IMR-90 (cell line): ENCODE measurements at regions not wholly inside any gene's neighbourhood (a gene's known extent, or its start where the extent isn't known, plus 50 kb on each side); places are given as distances from the start of the nearest gene placed in this dataset.

Experiments used
- ATAC-seq: fragments of 200-7000 bp; cut with Tn5 transposase; 2 replicates; pipeline ENCODE4 v1.9.1; 2020; ENCODE audit warnings: low read depth, mild to moderate bottlenecking, moderate library complexity
- BruUV-seq: library from RNA; stranded (reverse); fragments of 400-500 nt; replicated peaks from 2 replicates; lab custom pipeline; 2021; lab: Mats Ljungman, UMichigan
- CTCF ChIA-PET: fragments of 300-600 bp; formaldehyde crosslinking; extraction: SDS; loops from one replicate; lab custom pipeline; 2021; ENCODE audit warnings: antibody characterized with exemption; lab: Yijun Ruan, JAX
- POLR2A ChIA-PET: fragments of 300-600 bp; sonication (Branson Sonifier 250); formaldehyde crosslinking; loops from one replicate; lab custom pipeline; 2022; ENCODE audit warnings: antibody characterized with exemption; ENCODE audit not compliant: unreplicated experiment; lab: Charles Lee
- DNase-seq: peaks from one replicate; pipeline ENCODE4 v3.0.0; 2013
- H2AFZ ChIP-seq: replicated peaks from 2 replicates; pipeline ENCODE3; 2013; ENCODE audit warnings: low read length, mild to moderate bottlenecking; ENCODE audit not compliant: poor library complexity
- H2AK5ac ChIP-seq: 2 replicates; pipeline ENCODE4 v1.6.1; 2013; ENCODE audit warnings: low read depth, low read length, inconsistent platforms
- H2AK9ac ChIP-seq: replicated peaks from 2 replicates; pipeline ENCODE3; 2013; ENCODE audit warnings: mild to moderate bottlenecking, low read depth, low read length, moderate library complexity; ENCODE audit not compliant: poor library complexity
- H2BK120ac ChIP-seq: 2 replicates; pipeline ENCODE4 v1.6.1; 2013; ENCODE audit warnings: low read depth, low read length, inconsistent platforms
- H2BK15ac ChIP-seq: 3 replicates; pipeline ENCODE4 v1.6.1; 2013; ENCODE audit warnings: low read depth, low read length, inconsistent platforms
- H2BK20ac ChIP-seq: 2 replicates; pipeline ENCODE4 v1.6.1; 2013; ENCODE audit warnings: low read depth, mild to moderate bottlenecking, inconsistent platforms, low read length, moderate library complexity
- H2BK5ac ChIP-seq: 2 replicates; pipeline ENCODE4 v1.6.1; 2013; ENCODE audit warnings: mild to moderate bottlenecking, low read depth, low read length, inconsistent platforms; ENCODE audit not compliant: poor library complexity, severe bottlenecking
- H3K14ac ChIP-seq: replicated peaks from 2 replicates; pipeline ENCODE4 v1.6.1; 2013; ENCODE audit warnings: low read depth, low read length, inconsistent platforms
- H3K18ac ChIP-seq: 2 replicates; pipeline ENCODE4 v1.6.1; 2013; ENCODE audit warnings: low read depth, low read length, control low read depth
- H3K23ac ChIP-seq: 2 replicates; pipeline ENCODE4 v1.6.1; 2013; ENCODE audit warnings: low read depth, low read length, inconsistent platforms
- H3K27ac ChIP-seq: 2 replicates; pipeline ENCODE4 v1.5.1; 2013; ENCODE audit warnings: mild to moderate bottlenecking, control low read depth, low read length; ENCODE audit not compliant: insufficient read depth
- H3K27me3 ChIP-seq: 2 replicates; pipeline ENCODE4 v1.6.1; 2013; ENCODE audit warnings: low read length; ENCODE audit not compliant: control insufficient read depth, insufficient read depth
- H3K36me3 ChIP-seq: 2 replicates; pipeline ENCODE4 v1.6.1; 2013; ENCODE audit warnings: low read length, mixed read lengths; ENCODE audit not compliant: control insufficient read depth, insufficient read depth
- H3K4ac ChIP-seq: 2 replicates; pipeline ENCODE4 v1.6.1; 2013; ENCODE audit warnings: low read depth, low read length, inconsistent platforms
- H3K4me1 ChIP-seq: 2 replicates; pipeline ENCODE4 v1.6.1; 2013; ENCODE audit warnings: low read length, mixed read lengths; ENCODE audit not compliant: control insufficient read depth, insufficient read depth
- H3K4me2 ChIP-seq: 2 replicates; pipeline ENCODE4 v1.6.1; 2013; ENCODE audit warnings: low read depth, mild to moderate bottlenecking, control low read depth, low read length, moderate library complexity
- H3K4me3 ChIP-seq: 2 replicates; pipeline ENCODE4 v1.5.1; 2013; ENCODE audit warnings: low read depth, mild to moderate bottlenecking, control low read depth, low read length, moderate library complexity; ENCODE audit not compliant: insufficient read depth
- H3K56ac ChIP-seq: 2 replicates; pipeline ENCODE4 v1.6.1; 2013; ENCODE audit warnings: low read length, inconsistent platforms; ENCODE audit not compliant: insufficient read depth; ENCODE audit errors: extremely low read depth
- H3K79me1 ChIP-seq, 2 experiments: 2 replicates each; pipeline ENCODE4 v1.6.1; 2013; ENCODE audit warnings: low read length in 2 of 2, inconsistent platforms in 1 of 2, low read depth in 1 of 2
- H3K9ac ChIP-seq: 2 replicates; pipeline ENCODE4 v1.6.1; 2013; ENCODE audit warnings: low read depth, low read length, control low read depth
- H3K9me1 ChIP-seq: 2 replicates; pipeline ENCODE4 v1.6.1; 2013; ENCODE audit warnings: low read length, inconsistent platforms; ENCODE audit not compliant: insufficient read depth
- H3K9me3 ChIP-seq: 2 replicates; pipeline ENCODE4 v1.6.1; 2013; ENCODE audit warnings: low read length; ENCODE audit not compliant: control insufficient read depth, insufficient read depth
- H4K20me1 ChIP-seq: 2 replicates; pipeline ENCODE4 v1.6.1; 2013; ENCODE audit warnings: low read length, inconsistent platforms; ENCODE audit not compliant: insufficient read depth
- H4K5ac ChIP-seq: 2 replicates; pipeline ENCODE4 v1.6.1; 2013; ENCODE audit warnings: mild to moderate bottlenecking, low read depth, low read length, control low read depth
- H4K8ac ChIP-seq, 2 experiments: 2 replicates each; pipeline ENCODE4 v1.6.1; 2013; ENCODE audit warnings: low read depth in 2 of 2, low read length in 2 of 2, control low read depth in 1 of 2, inconsistent platforms in 1 of 2
- H4K91ac ChIP-seq: 2 replicates; pipeline ENCODE4 v1.6.1; 2013; ENCODE audit warnings: low read depth, low read length, inconsistent platforms; ENCODE audit not compliant: insufficient read depth
- CEBPB ChIP-seq: IDR thresholded peaks from 2 replicates; pipeline ENCODE4 v1.6.1; 2012; ENCODE audit warnings: low read depth, low read length, improper control_type of control experiment
- FOS ChIP-seq: fragments of 150-350 bp; IDR thresholded peaks from 2 replicates; pipeline ENCODE4 v1.6.1; 2016; ENCODE audit warnings: low read depth, low read length
- RAD21 ChIP-seq: IDR thresholded peaks from 2 replicates; pipeline ENCODE4 v1.6.1; 2012; ENCODE audit warnings: low read length, improper control_type of control experiment
- WGBS, 2 experiments: methylation state at CpG; one replicate each; pipeline versions ENCODE4 v1.1.5 to v1.1.7; 2013; ENCODE audit warnings: missing lambda C conversion rate in 2 of 2; ENCODE audit not compliant: insufficient read length in 1 of 2; ENCODE audit errors: extremely low coverage in 2 of 2; 5-methylcytosine and 5-hydroxymethylcytosine counted together
- dilution Hi-C: fragments of 300-500 bp; cut with HindIII; formaldehyde crosslinking; loops from one replicate; pipeline ENCODE4 v1.14.3; 2018; ENCODE audit warnings: low sequenced_read_pairs; ENCODE audit not compliant: unreplicated experiment
- in situ Hi-C: fragments of 300-500 bp; cut with MboI; formaldehyde crosslinking; loops from 3 replicates; pipeline ENCODE4 v1.14.3; 2019; ENCODE audit warnings: low sequenced_read_pairs, inconsistent platforms, mixed read lengths
- intact Hi-C: fragments of 100-400 bp; cut with micrococcal nuclease; formaldehyde crosslinking; loops from 2 replicates; pipeline ENCODE4 v1.10.0; 2022
- TF ChIP-seq, protein P1 (sequence below): fragments of 150-350 bp; IDR thresholded peaks from 2 replicates; pipeline ENCODE4 v1.6.1; 2017; ENCODE audit warnings: mild to moderate bottlenecking, antibody characterized with exemption, low read length, low read depth

DNA sequence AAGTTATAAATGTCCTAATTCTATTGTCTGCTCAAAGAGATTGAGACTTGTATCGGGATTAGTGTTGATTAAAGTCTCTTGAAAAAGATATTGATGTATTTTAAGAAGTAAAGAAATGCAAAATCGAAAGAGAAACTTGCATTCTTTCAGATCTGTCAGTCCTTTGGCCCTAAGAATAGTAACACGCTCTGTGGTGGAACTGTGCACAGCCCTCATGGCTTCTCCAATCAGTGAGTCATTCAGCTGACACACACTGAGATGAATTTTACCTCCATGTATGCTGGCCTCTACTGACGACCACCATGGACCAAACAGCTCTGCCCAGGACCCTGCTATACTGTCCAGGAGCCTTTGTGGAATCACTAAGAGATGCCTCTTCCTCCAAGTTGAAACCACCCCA is 232.4 kb downstream of the ESM1 start:
- H3K4me1 ChIP-seq, result peaks cover 24% of the 10 kb centered on the region
- ATAC-seq (peak; percentile 71), DNase-seq (peak; percentile 79)
- peak overlapping the region; percentile 93 for H3K18ac ChIP-seq
- CTCF ChIA-PET, result no interaction called here
- H2BK15ac ChIP-seq, result peak overlapping the region; percentile 96
- peak overlapping the region; percentile 64 to 94 for H4K8ac ChIP-seq
- H3K56ac ChIP-seq, result peak overlapping the region; percentile 69; the same call in 1 of the 2 replicates
- H3K27me3 ChIP-seq, result no peaks in the 10 kb centered on the region
- H4K20me1 ChIP-seq, result no peaks in the 10 kb centered on the region
- H3K4me3 ChIP-seq, result no peak overlapping the region
- H4K91ac ChIP-seq, result peak overlapping the region; percentile 98
- H2AFZ ChIP-seq, result peak overlapping the region; percentile 55
- peak overlapping the region; percentile 95 for H2AK5ac ChIP-seq
- H3K9me3 ChIP-seq, result no peaks in the 10 kb centered on the region
- no peak for TF ChIP-seq CEBPB
- TF ChIP-seq RAD21, result no peak
- TF ChIP-seq, protein P1, sequence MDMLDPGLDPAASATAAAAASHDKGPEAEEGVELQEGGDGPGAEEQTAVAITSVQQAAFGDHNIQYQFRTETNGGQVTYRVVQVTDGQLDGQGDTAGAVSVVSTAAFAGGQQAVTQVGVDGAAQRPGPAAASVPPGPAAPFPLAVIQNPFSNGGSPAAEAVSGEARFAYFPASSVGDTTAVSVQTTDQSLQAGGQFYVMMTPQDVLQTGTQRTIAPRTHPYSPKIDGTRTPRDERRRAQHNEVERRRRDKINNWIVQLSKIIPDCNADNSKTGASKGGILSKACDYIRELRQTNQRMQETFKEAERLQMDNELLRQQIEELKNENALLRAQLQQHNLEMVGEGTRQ, result no peak
- TF ChIP-seq FOS, result peak; percentile 44; the same call in 1 of the 2 replicates
- no peak overlapping the region for H3K9ac ChIP-seq
- dilution Hi-C loops (no loop called here), in situ Hi-C loops (no loop called here), intact Hi-C loops (no loop called here)
- peak overlapping the region; percentile 80 for H2BK5ac ChIP-seq
- peak overlapping the region; percentile 83 for H2AK9ac ChIP-seq
- no TSS peak for BruUV-seq
- H4K5ac ChIP-seq, result peak overlapping the region; percentile 90
- H3K36me3 ChIP-seq, result no peaks in the 10 kb centered on the region
- WGBS, 2 experiments, result 71% methylated on average over 1 of the region's 4 CpGs; no CpG with 5 or more reads in 1 of the 2 experiments
- no peak overlapping the region for H3K4me2 ChIP-seq
- peak overlapping the region; percentile 99 for H2BK120ac ChIP-seq
- H3K79me1 ChIP-seq, result peaks cover 0 to 47% of the 10 kb centered on the region in 2 experiments; a peak in 2 of 4 replicates
- peak overlapping the region; percentile 98 for H3K14ac ChIP-seq
- peak overlapping the region; percentile 99 for H2BK20ac ChIP-seq
- H3K9me1 ChIP-seq, result peaks cover 34% of the 10 kb centered on the region
- POLR2A ChIA-PET, result interaction anchor here (2.0 kb wide), 1 partner anchor 9 kb away, joined by 6 read pairs; no protein-coding TSS in a partner anchor
- peak overlapping the region; percentile 76 for H3K27ac ChIP-seq
- H3K4ac ChIP-seq, result peak overlapping the region; percentile 97
- peak overlapping the region; percentile 90; the same call in 1 of the 2 replicates for H3K23ac ChIP-seq
